HG03196 (cell line): ENCODE measurements at regions not wholly inside any gene's neighbourhood (a gene's known extent, or its start where the extent isn't known, plus 50 kb on each side); places are given as distances from the start of the nearest gene placed in this dataset.

Experiments
- ATAC-seq: cut with Tn5 transposase; IDR thresholded peaks from one replicate; pipeline ENCODE4 v1.9.1; 2021; ENCODE audit not compliant: unreplicated experiment

DNA sequence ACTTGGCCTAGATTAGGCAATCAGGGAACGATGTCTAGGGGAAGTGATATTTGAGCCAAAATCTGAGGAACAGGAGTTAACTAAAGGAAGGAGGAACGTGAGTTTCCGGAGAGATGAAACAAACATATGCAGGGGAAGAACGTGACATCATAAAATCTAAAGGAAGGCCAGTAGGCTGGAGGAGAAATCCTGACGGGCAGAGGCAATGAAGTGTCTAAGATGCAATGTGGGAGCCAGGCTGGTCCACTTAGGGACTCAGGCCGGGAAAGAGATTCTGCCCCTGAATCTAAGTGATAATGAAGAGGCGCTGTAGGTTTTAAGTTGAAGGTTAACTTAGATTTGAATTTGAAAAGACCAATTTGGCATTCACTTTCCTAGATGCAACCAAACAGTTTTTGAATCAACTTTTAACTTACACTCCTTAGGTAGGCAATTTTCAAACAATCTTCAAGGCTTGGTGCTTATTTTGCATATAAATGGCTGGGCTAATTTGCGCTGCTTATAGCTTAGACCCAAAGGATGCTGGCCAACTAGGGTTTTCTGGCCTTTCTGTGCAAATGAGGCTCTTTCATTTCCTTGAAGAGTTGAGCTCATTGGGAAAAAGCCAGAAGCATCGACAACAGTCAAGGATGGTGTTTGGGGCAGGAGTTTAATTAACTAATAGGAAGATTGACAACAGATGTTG is 221.7 kb downstream of the SOX11 start:
- ATAC-seq: no peak

DNA sequence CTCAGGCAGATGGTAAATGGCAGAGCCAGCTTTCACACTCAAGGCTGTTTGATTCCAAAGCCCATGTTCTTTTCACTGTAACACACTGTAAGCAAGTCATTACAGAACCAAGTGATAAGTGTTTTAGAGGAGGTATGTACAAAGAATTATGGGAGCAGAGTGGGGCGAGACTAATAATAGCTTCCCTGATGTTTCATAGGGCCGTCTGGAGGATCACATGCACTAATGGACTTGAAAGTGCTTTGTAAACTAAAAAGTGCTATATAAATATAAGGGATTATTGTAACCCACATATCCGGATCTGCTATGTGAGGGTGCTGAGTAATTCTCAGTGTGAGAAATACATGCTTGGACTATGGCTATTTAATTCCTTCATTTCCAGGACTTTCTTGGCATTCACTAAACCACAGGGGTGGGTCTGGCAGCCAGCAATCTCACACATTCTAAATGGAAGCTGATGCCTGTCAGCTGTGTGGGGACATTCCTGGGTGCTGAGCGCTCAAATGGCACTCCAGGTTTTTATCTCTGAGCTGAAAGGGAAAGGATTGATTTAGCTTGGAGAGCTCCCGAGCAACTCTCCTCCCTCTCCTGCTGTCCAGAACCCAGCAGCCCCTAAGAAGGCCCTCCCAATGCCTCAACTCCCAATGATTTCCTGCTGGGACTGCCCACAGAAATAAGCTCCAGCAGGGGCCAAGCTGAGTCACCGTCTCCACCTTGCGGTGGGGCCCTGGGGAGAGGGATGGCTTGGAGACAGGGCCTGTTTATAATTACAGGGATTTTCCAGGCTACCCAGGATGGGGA is 222.8 kb downstream of the SOX11 start:
- ATAC-seq: no peak

DNA sequence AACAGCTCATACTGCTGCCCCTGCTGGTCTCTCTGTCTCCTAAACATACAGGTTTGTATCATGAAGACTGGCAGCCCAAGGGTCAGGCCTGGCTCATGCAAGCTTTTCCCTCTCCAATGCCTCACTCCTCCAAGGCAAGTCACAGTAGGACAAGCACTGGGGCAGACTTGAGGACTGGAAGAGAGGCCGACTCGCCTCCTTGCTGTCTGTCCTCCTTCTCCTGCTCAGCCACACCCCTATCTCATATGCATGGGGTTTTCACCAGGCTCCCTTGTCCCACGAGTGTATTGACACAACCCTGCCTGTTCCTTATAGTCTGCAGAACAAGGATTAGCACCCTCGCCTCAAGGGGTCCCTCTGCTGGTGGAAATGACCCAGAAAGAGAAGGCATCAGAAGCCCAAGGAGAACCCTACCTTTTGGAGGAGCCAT is 223.7 kb downstream of the SOX11 start:
- ATAC-seq: no peak

DNA sequence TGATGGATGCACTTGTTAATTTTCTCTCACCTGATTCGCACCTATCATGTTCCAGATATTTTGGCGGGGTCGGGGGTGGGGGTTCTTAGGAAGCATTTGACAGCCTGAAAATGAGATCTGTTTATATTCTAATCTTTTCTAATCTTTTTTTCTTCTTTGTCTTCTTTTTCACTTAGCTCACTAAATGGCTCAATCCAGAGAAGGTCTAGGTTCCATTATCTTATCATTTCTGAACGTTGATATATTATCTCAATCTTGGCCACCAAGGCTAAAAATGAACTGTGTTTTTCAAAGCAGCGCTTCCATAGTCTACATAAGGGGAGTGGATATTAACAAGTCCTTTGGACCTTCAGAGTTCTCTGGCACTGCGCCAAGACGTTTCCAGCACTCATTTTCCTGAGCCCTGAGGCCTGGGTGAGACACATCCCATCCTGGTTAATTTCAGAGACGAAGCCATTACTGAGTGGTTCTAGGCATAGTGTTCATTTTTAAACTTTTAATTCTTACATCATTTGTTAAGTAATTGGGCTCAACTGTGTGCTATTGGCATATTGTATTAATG is 229.0 kb downstream of the SOX11 start:
- ATAC-seq: no peak

DNA sequence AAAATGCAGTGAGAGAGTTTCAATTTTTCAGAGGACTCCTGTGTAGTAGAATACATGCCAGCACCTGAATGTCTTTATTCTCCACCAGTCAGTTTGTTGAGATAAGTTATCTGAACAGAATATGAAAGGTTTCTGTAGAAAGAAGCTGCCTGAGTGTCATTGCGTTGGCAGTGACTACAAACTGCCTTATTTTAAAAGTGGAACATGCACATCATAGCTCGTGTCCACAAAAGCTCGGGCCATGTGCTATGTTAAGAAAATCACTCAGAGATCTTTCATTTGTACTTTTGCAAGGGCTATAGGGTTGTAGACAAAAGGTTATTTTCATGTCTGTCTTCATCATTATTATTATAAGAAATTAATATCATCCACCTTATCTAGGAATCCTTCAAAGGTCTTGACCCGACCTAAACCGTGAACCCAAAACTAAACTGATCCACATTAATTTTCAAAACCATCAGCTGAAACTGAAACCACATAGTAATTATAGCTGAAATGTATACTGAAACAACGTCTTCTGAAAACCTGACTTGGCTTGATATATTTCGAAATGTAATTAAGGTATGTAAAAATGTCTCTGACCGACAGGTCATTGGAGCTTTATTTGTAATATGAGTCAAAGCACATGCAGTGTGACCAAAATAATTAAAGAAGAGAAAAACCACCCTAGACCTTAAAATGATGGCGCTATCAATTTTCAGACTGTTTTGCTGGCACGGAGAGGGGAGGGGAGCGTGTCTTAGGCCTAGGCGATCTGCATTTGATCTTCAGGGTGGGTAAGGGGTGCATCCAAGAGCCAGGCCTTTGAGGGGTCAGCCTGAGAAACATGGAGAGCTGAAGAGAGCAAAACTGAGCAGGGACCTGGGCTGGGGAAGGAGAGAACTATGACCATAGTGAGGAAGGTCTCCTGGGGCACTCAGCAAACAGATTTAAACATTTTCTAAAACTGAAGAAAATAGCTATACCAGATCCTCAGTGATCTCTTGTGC is 232.1 kb downstream of the SOX11 start:
- no peak for ATAC-seq

DNA sequence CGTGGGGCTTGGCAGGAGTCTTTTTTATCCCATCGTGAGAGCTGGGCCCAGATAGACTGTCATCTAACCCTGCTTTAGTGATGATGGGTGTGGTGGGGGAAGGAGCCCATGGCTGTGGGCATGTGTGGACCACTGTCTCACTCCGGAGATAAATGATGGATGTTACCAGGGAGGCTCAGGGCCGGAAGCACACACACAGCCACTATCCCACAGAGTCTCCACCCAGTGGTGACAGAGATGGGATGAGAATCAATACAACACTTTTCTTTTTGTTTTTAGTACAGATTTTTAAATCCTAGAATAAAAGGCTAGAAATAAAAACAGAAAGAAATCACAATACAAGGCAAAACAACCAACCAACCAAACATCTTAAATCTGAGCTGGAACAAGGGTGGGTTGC is 233.4 kb downstream of the SOX11 start:
- no peak for ATAC-seq

DNA sequence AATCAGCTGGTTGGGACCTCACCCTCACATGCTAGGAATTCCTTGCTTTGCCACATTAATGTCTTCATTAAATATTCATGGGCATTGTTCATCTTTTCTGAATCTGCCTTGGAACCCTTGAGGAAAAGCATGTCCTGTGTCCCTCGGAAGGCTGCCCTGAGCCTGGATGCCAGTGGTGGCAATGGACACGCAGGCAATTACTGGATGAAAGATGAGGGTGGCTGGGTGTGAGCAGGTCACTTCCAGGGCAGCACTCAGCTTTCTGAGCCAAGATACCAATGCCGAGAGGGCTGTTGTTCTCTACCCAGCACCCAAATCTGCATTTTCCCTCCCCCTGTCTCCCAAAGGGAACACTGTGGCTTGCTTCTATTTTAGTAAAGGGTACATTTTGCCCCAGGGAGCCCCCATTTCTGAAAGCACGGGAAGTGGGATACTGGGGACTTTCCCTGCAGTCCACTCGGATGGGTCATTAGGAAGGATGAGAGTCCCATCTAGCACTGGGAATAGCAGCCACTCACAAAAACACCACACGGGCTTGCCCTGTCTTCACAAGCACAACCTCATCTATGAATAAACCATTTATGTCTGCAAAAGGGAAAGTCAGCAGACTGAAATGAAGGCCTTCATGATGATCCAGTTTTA is 234.8 kb downstream of the SOX11 start:
- ATAC-seq: no peak

DNA sequence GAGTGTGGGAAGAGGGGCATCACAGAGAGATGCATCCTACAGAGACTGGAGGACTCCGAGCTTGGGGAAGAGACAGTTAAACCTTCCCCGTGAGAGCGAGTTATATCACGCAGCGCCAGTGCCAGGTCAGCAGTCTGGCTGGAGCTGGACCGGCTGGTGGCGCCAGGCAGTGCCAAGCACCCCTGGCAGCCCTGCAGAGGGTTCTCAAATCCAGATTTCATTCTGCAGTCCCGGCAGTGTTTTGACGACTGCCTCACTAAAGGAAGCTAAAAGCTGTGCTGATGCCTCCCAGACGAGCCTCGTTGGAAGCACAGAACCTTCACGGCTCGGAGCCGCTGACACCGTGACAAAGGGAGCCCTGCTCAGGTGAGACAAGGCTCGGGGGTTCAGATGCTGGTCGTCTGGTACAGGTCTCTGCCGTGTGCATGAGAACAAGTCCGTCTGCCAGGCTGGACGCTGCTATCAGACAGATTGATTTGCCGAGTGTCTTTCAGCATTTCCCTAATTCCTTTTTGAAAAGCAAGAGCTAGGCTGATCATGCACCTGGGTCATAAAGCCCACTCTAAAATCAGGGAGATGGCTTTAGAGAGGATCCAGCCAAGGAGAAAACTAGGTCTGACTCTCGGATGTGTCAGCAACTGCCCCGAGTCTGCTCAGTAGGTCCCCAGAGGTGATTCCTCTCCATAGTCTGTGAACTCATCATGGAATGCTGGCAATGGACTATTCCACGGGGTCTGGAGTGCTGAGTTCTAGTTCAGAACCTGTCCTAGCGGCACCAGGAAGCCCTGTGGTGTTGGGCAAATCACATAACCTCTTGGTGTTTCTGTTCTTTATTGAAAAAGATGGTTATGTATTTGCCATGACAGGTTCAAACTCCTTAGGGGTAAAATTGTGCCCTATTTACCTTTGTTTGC is 240.6 kb downstream of the SOX11 start:
- no peak for ATAC-seq

DNA sequence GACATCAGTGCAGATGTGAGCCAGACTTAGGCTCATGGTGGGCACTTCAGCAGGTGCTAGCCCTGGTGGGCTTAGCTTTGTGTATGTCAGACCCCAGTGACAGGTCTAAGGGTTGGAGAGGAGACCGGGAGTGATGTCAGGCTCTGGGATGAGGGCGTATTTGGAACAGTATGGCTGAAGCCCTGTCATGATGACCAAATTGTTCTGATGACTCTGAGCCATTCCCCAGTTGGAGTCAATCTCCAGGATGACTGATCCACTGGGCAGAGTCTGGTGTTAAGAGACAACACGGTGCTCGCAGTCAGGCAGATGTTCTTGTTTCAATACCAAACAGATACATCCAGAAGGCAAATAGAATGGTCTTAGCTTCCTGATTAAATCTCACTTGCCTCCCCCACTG is 241.5 kb downstream of the SOX11 start:
- no peak for ATAC-seq

DNA sequence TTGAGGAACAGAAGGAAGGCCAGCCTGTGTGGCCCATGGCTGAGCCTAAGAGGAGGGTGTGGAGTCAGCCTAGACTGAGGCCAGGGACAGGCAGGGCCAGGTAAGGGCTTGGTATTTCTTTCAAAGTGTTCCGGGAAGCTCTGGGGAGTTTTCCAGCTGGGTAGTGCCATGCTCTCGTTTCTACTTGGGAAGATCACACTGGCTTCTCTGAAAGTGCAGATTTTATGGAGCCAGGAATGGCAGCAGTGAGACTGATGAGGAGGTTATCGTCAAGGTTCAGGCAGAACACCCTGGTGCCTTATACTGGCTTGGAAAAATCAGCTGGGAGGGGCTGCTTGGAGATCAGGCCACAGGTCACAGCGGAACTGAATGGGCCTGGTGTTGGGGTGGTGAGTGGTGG is 245.1 kb downstream of the SOX11 start:
- ATAC-seq: no peak

DNA sequence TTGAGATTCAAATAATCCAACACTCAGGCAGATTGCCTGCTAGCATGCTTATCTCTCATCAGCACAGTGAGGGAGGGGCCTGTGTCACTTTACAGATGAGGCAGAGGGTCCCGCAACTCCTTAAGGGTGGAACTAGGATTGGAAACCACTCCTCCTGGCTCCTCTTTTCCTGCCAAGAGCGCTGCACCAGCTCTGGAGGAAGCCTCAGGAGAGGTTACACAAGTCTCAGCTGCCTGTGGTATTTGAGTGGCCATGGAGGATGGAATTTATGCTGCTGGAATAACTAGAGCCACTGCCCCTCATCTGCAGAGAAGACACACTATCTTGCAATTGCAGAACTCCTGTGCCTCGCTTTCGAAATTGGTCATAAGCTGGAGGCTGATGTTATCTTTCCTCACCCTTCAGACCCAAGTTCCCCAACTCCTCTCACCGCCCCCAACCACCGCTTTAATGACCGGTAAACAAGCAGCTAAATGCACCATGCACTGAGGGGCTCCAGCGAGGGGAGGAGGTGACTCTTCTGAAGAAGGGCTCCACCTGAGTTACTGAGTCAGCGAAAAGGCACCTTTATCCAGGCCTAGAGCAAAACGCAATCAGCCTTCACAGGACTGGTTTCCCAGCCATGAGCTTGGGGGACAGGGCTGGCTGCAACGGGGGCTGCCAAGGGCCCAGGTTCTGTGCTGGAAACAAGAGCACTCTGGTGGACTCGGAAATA is 245.8 kb downstream of the SOX11 start:
- ATAC-seq: no peak

DNA sequence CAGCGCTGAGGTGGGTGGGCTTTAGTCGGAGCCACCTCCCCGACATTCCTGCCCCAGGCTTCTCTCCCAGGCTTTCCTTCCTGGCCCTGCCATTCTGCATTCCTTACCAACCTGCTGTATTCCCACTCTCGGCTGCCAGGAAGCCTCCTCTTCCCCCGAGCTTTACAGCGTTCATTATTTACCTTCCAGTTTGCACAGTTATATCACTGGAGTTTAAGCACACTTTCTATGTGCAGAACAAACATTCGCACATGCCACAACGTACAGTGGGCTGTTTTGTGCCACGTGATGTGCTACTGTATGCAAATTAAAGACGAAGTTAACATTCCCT is 246.3 kb downstream of the SOX11 start:
- ATAC-seq: no peak

DNA sequence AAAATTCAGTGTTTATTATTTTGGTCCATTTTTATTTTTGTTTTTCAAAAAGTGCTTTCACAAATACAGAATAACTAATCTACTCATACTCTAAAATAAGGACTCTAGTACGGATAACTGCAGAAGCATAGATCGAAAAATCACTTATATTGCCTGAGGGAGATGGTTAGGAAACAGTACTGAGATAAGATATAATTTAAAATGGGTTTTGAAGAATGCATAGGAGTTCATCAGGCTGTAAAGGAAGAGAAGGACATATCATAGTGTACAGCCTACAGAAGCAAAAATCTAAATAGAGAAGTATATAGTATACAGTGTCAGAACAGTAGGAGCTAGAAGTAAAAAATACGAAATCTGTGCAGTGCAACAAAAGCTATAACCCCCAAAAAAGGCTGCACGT is 247.4 kb downstream of the SOX11 start:
- ATAC-seq: no peak

DNA sequence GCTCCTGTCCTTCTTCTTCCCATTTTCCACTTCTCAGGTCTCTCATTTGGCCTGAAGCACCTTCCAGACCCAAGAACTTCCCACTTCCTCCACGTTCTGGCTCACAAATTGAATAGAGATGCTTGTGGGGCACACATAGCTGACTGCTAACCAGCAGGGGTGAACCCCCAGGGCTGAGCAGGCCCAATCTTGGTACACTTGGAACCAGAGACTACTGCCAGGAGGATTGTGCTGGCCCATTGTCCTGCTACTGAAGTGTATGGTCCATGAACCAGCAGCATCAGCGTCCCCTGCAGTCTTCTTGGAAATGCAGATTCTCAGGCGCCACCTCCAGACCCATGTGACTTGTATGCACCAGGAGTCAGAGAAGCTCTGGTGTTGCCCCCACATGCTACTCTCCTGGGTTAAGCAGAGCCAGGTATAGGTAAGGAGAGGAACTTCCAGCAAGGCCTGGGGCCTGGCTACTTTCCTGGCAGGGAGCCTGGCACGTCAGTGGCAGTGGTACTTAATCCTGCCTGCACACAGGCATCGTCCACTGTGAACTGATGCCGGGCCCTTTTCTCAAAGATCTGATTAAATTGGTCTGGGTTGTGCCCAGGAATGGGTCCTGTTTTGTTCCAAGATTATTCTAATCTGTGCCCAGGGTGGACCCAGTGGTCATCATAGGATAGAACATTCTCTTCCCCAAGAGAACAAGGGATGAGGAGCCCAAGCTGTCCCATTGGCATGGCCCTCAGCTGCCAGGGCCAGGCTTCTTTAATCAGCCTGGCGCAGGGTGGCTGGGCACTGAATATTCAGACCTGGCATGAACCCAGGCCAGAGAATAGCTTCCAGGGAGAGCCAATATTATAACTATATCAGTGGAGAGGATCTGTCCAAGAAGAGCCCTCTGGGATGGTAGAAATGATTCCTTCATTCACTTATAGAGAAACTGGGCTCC is 248.7 kb downstream of the SOX11 start:
- ATAC-seq: no peak

DNA sequence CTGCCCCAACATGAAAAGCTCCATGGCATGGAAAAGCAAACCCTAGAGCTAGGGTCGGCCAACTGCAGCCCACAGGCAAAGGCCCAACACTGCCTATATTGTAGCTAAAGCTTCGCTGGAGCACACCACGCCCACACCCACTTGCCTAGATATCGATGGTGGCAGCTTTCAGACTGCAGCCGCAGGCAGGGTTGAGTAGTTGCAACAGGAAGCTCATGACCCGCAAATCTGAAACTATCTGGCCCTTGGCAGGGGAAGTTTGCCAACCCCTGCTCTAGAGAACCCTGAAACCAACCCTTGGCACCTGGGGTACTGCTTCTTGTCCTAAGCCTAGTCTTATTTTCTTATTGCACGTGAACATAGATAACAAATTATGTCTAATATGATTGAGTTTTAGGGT is 250.0 kb downstream of the SOX11 start:
- ATAC-seq: no peak

DNA sequence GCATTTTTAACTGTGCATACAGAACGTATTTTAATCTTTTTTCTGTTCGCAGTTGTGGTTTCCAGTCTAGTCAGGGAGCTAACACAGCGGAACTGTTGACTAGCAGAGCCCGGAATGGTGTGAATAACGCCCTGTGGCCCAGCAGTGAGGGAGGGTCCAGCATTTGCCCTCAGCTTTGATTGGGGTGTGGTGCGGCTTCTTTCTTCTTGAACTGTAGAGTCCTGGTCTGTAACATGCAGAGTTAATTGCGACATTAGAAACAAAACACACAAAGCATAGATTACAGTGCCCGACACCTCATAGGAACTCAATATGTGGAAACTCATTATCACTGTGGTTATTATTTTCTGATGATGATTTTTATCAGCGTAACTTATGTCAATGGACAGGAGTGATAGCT is 253.6 kb downstream of the SOX11 start:
- no peak for ATAC-seq

DNA sequence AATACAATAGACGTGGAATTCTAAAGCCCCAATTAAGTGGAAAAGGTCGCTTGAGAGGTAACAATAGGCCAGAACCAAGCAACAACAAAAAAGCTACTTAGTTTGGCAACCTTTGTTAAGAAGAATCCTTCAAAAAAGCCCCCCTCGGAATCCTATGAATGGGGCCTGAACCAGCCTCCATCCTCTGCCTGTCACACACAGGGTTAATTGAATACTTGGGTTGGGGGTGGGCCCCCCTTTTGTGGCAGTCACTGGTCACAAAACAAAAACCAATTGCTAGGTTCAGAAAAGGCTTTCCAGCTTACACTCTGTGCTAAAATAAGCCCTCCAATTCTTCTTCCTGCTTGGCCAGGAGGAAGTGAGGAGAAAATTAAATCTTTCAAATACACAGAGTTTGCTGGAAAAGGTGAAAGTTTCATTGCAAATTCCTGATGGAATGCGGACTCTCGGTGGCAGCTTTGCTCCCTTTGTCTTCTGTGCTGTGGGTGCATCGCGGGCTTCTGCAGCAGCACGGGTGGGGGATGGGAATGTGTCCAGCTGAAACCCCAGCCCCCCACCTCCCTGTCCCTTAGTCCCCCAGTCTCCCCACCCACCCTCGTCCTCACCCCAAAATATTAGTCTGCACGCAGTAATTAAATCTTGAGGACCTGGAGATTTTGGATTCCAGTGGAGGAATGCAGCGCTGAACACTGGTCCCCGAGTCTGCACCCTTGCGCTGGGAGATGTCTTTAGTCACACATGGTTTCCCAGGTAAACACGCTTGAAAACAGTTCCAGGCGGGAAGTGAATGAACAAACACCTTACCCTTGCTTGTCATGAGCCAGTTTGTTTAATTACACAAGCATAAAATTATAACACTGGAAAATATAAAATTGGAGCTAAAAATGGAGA is 254.3 kb downstream of the SOX11 start:
- no peak for ATAC-seq
